ENCODE measurements at regions not wholly inside any gene's neighbourhood (a gene's known extent, or its start where the extent isn't known, plus 50 kb on each side); places are given as distances from the start of the nearest gene placed in this dataset.

- Histone ChIP-seq H3K27ac (no peak overlapping the region), H3K9me3 (no peaks in the 10 kb centered on the region)
- no peak for TF ChIP-seq CTCF (IDR thresholded peaks at IDR 0.05)
- TF ChIP-seq POLR2A (IDR thresholded peaks at IDR 0.05): no peak
Measured at GRCh38 chr2:153354377-153354776, 124.2 kb downstream of the RPRM start.

DNA sequence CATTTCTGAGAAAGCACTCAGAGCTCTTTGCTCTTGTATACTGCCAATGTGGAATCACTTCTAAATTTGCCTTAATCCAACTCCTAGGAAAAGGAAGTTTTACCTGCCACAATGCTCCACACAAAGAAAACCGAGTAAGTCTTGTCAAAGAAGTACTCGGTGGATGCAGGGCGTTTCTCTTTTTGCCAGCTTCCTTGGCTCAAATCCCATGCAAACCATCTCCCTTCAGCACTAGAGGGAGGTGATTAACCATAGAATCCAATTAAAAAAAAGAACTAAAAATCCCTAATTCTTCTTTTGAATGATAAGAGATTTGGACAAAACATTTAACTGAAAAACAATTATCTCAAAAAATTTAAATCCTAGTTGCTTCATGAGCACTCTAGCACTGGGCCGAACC is 129.0 kb downstream of the RPRM start:
- Histone ChIP-seq H3K4me1 (no peaks in the 10 kb centered on the region), H3K27me3 (no peaks in the 10 kb centered on the region), H3K9me3 (no peaks in the 10 kb centered on the region), H3K4me3 (no peak overlapping the region), H3K36me3 (no peaks in the 10 kb centered on the region), H3K27ac (no peak overlapping the region)
- no peak for DNase-seq
- TF ChIP-seq POLR2A (IDR thresholded peaks at IDR 0.05) (no peak), CTCF (IDR thresholded peaks at IDR 0.05) (no peak)

More at GRCh38 chr2:153354377-153354776, 124.2 kb downstream of the RPRM start:
- H3K4me3 ChIP-seq: no peak overlapping the region
- no peaks in the 10 kb centered on the region for H3K4me1 ChIP-seq
- no peaks in the 10 kb centered on the region for H3K36me3 ChIP-seq
- DNase-seq: no peak
- no peaks in the 10 kb centered on the region for H3K27me3 ChIP-seq

- no peak for DNase-seq
- Histone ChIP-seq H3K27ac (no peak overlapping the region), H3K4me3 (no peak overlapping the region), H3K27me3 (no peaks in the 10 kb centered on the region), H3K9me3 (no peaks in the 10 kb centered on the region), H3K4me1 (no peaks in the 10 kb centered on the region), H3K36me3 (no peaks in the 10 kb centered on the region)
- TF ChIP-seq CTCF (IDR thresholded peaks at IDR 0.05): no peak
- no peak for TF ChIP-seq POLR2A (IDR thresholded peaks at IDR 0.05)
Measured at GRCh38 chr2:153347818-153348495, 130.6 kb downstream of the RPRM start.

- no peak overlapping the region for H3K4me3 ChIP-seq
- no peak for DNase-seq
- TF ChIP-seq POLR2A (IDR thresholded peaks at IDR 0.05) (no peak), CTCF (IDR thresholded peaks at IDR 0.05) (no peak)
- H3K36me3 ChIP-seq: no peaks in the 10 kb centered on the region
- H3K27me3 ChIP-seq: no peaks in the 10 kb centered on the region
- no peaks in the 10 kb centered on the region for H3K9me3 ChIP-seq
- H3K27ac ChIP-seq: no peak overlapping the region
- no peaks in the 10 kb centered on the region for H3K4me1 ChIP-seq
Measured at GRCh38 chr2:153320879-153321278, 157.7 kb downstream of the RPRM start.

DNA sequence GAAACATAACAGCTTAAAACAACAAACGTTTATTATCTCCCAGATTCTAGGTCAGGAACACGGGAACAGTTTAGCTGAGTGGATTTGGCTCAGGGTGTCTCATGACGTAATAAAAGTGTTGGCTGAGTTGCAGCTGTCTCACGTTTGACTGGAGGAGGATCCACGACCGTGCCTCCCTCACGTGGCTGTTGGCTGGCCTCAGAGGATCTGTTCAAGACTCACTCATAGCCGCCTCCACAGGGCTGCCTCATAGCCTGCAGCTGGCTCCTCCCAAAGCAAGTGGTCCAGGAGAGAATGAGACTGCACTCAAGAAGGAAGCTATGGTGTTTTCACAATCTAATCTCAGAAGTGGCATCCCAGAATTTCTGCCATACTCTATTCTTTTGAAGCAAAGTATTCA is 167.1 kb downstream of the RPRM start:
- no peaks in the 10 kb centered on the region for H3K4me1 ChIP-seq
- TF ChIP-seq POLR2A (IDR thresholded peaks at IDR 0.05) (no peak), CTCF (IDR thresholded peaks at IDR 0.05) (no peak)
- H3K27me3 ChIP-seq: no peaks in the 10 kb centered on the region
- no peaks in the 10 kb centered on the region for H3K9me3 ChIP-seq
- H3K36me3 ChIP-seq: no peaks in the 10 kb centered on the region
- H3K27ac ChIP-seq: no peak overlapping the region
- H3K4me3 ChIP-seq: no peak overlapping the region
- DNase-seq: no peak

- no peaks in the 10 kb centered on the region for H3K9me3 ChIP-seq
- H3K27me3 ChIP-seq: no peaks in the 10 kb centered on the region
- H3K4me1 ChIP-seq: no peaks in the 10 kb centered on the region
- DNase-seq: no peak
- no peak for TF ChIP-seq POLR2A (IDR thresholded peaks at IDR 0.05)
- no peak for TF ChIP-seq CTCF (IDR thresholded peaks at IDR 0.05)
- no peaks in the 10 kb centered on the region for H3K36me3 ChIP-seq
- no peak overlapping the region for H3K27ac ChIP-seq
- no peak overlapping the region for H3K4me3 ChIP-seq
Measured at GRCh38 chr2:153308466-153308865, 170.1 kb downstream of the RPRM start.

Data from Peyer's patch (tissue), 4 donors.